ENCODE measurements at regions not wholly inside any gene's neighbourhood (a gene's known extent, or its start where the extent isn't known, plus 50 kb on each side); places are given as distances from the start of the nearest gene placed in this dataset.

GRCh38 chr1:29461115-29461739 lies 224.9 kb downstream of the PTPRU start:
- TF ChIP-seq JUND (IDR thresholded peaks at IDR 0.05) (no peak), CTCF (IDR thresholded peaks at IDR 0.05 in 2 of 3, conservative IDR thresholded peaks at IDR 0.05 in 1 of 3; ENCODE audit: borderline replicate concordance in 1 of 3, insufficient read depth in 1 of 3, low read depth in 2 of 3, low read length in 2 of 3) (no peak), EZH2 (IDR thresholded peaks at IDR 0.05) (no peak), POLR2A (IDR thresholded peaks at IDR 0.05; ENCODE audit: borderline replicate concordance, extremely low read depth, insufficient read depth, insufficient read length) (no peak), EZH2phosphoT487 (IDR thresholded peaks at IDR 0.05; ENCODE audit: borderline replicate concordance) (no peak), POLR2AphosphoS5 (IDR thresholded peaks at IDR 0.05; ENCODE audit: low read depth, low read length) (no peak)
- TF ChIP-seq, protein P1, sequence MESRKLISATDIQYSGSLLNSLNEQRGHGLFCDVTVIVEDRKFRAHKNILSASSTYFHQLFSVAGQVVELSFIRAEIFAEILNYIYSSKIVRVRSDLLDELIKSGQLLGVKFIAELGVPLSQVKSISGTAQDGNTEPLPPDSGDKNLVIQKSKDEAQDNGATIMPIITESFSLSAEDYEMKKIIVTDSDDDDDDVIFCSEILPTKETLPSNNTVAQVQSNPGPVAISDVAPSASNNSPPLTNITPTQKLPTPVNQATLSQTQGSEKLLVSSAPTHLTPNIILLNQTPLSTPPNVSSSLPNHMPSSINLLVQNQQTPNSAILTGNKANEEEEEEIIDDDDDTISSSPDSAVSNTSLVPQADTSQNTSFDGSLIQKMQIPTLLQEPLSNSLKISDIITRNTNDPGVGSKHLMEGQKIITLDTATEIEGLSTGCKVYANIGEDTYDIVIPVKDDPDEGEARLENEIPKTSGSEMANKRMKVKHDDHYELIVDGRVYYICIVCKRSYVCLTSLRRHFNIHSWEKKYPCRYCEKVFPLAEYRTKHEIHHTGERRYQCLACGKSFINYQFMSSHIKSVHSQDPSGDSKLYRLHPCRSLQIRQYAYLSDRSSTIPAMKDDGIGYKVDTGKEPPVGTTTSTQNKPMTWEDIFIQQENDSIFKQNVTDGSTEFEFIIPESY (IDR thresholded peaks at IDR 0.05; ENCODE audit: extremely low read depth, insufficient replicate concordance, low read length), result no peak
- TF ChIP-seq, protein P2, sequence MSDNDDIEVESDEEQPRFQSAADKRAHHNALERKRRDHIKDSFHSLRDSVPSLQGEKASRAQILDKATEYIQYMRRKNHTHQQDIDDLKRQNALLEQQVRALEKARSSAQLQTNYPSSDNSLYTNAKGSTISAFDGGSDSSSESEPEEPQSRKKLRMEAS (IDR thresholded peaks at IDR 0.05), result no peak

Data from HCT116 (cell line).